NCI-H1930 (cell line): ENCODE measurements at regions not wholly inside any gene's neighbourhood (a gene's known extent, or its start where the extent isn't known, plus 50 kb on each side); places are given as distances from the start of the nearest gene placed in this dataset.

Source experiments
- DNase-seq, 2 experiments: peaks; one replicate each; lab custom pipeline; 2025; lab: John Stamatoyannopoulos, UW

DNA sequence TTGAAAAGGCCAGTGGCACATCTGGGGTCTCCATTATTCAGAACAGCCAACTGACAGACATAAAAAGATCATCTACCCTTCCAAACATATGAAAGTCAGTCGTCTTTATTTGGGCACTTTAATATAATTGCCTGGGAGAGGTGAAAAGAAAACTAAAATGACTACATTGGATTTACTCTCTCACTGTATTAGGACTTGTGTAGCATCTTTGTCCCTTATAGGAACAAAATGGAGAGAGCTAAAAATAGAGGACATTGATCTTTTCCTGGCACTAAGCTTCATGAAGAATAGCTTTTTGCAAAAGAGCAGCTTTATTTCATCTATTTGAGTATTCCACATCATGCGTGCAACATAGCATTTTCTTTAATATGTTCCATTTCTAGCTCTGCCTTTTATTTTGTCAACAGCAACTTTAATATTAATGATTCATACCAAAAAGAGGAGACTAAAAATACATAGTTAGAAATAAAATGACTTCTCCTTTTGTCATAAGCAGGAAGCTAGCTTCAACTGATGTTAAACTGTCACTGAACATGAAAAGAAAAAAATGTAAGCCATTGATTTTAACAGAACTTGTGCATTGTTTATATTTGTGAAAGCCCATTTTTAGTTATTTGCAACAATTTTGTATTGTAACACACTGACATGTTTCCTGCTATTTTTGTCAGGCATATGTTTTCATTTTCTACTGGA lies 254.6 kb downstream of the SEC23A start:
- DNase-seq = no peak

DNA sequence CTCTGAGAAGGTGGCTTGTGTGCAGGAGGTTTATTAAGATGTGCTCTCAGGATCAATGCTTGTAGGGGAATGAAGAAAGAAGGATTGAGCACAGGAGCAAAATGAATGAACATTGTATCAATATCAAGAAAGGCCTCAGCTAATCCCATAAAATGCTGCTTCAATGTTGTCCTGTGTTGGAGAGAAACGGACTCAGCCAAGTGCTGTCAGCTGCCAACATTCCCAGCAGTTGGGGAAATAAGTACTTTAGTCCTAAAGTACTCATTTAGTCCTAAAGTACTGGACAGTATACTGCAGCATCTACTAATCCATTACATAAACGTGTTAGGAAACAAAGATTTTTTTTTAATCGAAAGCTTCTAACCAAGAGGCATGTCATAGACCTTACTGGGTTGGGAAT lies 255.9 kb downstream of the SEC23A start:
- DNase-seq = no peak

DNA sequence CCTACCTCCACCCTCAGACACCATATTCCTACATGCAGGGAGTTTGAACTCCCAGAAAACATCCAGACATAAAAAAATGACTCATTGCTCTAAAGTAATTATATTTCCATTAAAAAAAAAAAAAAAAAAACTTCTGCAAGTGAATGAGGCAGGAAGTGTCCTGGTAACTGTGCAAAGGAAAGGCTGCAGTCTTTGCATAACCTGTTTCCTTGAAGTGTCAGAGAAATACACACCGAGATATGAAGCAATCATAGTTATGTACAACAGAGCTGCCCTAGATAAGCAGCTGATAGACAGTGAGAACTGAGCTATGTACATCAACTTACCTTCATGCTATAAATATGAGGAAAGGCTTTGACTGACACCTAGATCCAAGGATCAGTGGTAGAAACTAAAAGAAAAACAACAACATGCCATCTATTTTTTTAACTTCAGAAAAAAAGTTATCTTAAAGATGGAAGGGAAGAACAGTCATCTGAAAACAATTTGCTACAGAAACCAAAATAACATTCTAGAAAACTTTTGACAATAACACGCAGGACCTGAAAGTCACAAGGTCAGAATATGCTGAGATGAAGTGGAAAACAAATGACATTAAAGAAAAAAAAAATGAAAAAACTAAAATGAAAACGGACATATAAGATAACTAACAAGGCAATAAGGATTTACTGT lies 263.2 kb downstream of the SEC23A start:
- no peak for DNase-seq

DNA sequence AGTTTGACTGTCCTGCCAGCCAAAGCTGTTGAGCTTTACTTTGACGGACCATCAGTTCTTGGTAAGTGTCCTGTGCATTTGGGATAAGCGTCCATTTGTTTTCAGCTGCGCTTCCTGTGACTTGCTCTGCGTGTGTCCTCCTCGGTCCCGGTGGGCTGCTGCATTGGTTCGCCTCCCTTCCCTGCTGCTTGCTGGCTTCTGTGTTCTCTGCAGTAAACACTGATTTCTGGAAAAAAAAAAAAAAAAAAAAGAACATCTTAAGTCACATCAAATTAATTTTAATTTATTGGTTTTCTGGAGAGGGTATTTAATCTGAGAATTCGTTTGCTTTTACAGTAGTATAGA lies 264.1 kb downstream of the SEC23A start:
- DNase-seq = no peak

DNA sequence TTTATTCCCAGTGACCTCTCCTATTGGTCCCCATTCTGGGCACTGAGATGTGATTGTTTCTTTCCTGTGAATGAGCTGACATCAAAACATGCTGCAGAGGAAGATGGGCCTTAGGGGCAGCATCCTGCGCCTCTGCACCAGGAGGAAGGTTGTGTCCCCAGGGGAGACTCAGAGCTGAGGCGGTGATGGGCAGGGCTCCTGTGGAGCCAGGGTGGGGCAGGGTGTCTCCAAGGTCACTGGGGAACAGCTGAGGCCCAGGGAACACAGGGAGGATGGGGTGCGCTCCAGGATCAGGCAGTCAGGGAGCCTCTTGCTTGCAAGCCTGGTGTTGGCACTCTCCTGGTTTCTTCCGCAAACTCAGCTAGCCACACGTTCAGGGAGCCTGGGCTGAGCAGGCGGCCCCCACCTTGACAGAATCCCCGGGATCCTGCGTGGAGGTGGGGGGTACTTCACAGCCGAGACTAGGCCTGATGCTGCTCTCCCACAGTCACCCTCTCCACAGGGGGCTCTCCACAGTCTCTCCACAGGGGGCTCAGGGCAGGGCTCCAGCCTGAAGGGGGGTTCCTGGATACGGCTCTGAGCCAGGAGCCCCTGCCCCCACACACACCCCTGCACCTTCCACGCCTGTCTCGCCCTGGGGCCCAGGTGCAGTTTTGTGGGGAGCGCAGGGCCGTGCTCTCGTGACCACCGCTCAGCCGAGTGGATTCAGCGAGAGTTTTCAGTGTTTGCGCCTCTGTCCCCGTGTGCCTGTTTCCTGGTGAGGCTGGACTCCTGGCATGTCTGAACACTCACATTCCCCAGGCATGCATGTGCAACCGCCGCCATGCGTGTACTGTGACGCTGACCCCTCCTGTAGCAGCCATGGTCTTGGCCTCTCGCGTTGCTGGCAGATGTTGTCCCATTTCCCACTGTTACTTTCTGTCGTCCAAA lies 264.7 kb downstream of the SEC23A start:
- no peak for DNase-seq

DNA sequence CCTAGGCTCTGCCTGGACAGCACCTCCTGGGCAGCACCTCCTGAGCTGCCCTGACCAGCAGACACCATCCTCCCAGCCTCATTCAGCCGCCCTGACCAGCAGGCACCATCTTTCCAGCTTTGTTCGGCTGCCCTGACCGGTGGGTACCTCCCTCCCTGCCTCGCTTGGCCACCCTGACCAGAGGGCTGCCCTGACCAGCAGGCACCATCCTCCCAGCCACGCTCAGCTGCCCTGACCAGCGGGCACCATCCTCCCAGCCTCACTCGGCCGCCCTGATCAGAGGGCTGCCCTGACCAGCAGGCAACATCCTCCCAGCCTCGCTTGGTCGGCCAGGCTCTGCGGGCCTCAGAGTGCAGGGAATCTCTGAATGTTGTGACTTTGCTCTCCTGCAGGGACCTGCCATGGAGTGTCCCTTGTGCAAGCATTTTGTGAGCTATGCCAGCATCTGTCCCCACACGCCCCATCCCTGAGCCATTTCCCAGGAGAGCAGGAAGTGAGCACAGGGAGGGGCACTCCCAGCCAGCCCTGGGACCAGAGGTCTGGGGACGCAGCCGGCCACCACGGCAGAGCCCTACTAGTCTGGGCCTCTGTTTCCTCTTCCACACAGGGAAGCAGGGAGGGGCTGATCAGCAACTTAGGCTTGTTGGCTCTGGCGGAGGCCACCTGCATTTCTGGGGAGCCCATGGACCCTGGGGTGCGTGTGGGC lies 265.5 kb downstream of the SEC23A start:
- DNase-seq = no peak

DNA sequence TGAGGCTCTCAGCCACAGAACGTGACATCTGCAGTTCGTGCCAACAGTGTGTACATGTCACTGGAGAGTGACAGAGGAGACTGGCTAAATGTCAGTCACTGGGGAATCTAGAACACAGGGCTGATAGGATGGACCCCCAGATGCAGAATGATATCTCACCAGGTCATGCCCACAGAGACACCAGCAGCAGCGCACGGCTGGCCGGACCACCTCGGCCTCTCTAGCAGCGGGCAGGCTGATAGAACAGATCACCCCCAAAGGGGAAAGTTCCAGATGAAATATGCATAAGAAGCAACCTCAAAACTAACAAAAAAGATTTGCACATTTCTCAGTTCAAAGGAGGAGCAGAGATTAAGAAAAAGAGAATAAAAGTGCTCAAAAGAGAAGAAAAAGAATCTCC lies 266.5 kb downstream of the SEC23A start:
- DNase-seq = no peak

DNA sequence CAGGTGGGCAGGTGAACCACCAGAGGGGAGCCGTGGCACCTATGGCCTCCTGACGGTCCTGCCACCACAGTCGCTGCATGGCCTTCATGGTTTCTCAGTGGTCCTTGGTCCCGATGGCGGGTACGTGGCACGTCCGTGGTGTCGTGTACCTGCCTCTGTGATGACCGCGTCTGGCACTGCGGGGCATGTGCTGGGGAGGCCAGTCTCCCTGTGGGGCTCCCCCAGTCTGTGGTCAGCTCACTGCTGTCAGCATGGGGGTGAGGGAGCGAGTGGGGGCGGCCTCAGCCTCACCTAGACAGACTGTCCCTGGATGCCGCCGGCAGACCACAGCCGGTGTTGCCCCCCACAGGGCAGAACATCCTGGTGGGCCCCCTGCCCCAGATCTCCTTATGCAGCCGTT lies 267.2 kb downstream of the SEC23A start:
- DNase-seq = no peak

DNA sequence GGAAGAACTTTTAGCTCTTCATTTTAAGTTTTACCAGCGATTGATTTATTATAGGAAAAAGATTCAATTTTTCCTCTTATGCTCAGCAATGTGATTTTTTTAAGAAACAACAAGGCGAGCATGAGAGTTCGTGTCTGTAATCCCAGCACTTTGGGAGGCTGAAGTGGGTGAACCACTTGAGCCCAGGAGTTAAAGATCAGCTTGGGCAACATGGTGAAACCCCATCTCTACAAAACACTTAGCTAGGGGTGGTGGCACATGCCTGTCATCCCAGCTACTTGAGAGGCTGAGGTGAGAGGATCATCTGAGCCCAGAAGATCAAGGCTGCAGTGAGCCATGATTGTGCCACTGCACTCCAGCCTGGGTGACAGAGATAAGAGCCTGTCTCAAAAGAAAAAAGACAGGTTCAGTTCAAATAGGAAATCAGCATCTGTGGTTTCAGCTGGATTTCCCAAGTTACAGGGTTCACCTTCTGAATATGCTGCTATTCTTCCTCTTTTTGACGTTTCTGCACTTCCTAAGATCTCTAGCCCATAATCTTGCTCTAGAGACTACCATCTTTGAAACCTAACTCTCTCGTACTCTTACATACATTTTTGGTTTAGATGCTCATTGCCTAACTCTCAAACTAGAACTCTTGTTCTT lies 274.7 kb downstream of the SEC23A start:
- no peak for DNase-seq

DNA sequence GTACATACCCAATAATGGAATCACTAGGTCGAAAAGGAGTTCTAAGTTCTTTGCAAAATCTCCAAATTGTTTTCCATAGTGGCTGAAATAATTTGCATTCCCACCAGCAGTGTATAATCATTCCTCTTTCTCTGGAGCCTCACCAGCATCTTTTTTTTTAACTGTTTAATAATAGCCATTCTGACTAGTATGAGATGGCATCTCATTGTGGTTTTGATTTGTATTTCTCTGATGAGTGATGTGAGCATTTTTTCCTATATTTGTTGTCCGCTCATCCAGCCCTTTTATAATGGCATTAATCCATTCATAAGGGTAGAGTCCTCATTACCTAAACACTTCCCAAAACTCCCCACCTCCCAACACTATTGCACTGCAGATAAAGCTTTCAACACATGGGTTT lies 278.3 kb downstream of the SEC23A start:
- no peak for DNase-seq

DNA sequence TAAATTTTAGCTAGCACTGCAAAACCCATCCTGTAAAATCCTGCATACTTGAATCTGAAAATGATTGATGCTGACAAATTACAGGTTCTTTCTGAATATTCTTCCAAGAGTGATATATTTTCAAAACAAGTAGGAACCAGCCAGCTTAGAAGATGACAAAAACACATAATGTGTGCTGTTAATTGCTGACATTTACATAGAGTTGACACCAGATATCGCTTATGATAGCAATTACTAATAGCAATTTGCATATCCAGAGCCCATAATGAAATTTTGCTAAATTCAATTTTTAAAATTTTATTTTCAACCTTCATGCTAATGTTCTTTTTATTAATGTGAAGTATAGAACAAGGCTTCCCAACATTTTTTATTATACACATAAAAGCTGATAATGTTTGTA lies 284.5 kb downstream of the SEC23A start:
- DNase-seq = no peak

DNA sequence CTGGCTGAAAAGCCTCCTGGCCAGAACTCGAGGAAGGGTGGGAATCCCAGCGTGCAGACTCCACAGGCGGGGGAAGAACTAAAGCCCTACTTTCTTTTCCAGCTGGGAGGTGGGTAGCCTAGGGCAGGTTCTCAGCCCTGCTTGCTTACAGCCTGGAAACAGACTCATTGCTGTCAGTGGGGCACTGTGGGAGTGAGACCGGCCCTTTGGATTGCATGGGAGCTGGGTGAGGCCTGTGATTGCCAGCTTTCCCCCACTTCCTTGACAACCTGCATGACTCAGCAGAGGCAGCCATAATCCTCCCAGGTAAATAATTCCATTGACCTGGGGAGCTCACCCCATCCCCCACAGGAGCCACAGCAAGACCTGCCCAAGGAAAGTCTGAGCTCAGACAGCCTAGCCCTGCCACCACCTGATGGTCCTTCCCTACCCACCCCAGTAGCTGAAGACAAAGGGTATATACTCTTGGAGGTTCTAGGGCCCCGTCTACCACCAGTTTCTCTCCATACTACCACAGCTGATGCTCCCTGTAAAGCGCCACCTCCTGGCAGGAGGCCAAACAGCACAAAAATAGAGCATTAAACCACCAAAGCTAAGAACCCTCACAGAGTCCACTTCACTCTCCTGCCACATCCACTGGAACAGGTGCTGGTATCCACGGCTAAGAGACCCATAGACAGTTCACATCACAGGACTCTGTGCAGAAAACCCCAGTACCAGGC lies 294.1 kb downstream of the SEC23A start:
- no peak for DNase-seq

DNA sequence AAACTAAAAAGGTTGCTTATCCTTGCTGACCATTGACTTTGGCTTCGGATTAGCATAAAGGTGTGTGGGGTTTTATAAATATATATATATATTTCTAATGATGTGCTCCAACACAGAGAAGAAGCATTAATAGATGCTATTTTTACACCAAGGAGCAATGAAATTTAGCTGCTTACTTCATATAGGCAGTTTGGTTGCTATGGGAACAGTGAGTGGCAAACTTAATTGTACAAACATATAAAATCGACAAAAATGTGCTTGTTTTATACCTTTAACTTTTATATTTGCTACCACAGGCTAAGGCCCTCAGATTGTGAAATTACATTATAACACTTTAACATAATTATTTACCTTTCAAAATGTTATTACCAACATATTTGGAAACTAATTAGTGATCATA lies 303.4 kb downstream of the SEC23A start:
- DNase-seq = no peak

DNA sequence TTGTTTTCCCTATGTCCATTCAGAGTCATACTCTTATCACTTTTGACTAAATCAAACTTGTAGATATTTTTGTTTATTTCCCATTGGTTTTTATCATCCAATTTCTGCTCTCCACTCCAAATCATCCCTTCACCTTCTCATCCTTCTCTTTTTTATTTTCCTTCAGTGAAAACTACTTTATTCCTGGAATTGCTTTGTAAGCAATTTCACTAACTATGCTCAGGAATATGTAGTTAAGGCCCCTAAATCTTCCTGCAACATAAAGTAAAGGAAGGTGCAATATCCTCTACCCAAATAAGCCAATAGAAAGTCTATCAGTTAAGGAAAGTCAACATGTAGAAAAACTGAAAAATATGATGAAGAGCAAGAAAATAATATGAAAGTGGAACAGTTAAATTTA lies 308.4 kb downstream of the SEC23A start:
- DNase-seq = no peak

DNA sequence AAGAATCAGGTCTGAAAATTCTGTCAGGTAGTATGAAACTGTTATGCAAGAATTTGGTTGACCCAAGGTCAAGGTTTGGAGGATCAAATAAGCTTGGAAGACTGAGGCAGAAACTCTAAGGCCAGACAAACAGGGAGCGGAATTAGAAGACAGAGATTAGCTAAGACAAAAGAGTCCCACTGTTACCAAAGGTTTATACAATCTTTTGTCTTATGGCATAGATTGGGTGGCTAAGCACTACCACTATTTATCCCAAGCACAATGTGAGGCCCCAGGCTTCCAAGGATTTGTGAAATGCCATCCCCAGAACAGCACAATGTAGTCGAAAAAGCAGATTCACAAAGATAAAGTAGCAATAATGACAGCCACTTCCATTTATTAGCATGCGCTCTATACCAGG lies 311.2 kb downstream of the SEC23A start:
- DNase-seq = no peak

DNA sequence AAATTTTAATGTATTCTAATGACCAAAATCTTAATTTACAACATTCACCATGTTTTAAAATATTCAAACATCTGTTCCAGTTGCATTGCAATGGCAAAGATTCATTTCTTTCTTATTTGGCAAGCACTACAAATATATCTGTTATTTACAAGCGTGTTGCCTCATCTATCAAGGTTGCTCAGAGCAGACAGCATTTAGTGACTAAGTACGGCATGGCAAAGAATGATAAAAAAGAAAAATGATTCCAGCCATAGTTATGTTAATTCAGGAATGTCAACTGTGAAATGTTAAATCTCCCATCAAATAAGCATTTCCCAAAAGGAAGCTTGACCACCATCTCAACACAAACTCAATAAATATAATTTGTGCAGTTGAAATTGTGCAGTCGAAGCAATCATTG lies 312.1 kb downstream of the SEC23A start:
- no peak for DNase-seq

DNA sequence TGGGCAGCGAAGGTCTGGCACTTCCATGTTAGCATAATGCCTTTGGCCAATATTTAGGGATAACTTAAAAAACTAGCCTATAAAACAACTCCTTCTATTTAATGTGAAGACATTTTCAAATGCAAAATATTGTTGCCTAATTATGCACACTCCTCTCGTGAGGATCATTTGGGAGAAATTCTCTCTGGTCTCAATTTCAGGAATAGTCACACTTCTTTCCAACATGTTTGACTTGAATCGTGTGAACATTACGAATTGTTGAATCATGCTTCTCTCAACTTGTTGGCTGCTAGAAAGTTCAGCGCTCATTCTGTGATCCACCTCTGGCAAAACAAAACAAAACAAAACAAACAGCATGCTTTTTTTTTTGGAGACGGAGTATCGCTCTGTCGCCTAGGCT lies 313.2 kb downstream of the SEC23A start:
- no peak for DNase-seq

DNA sequence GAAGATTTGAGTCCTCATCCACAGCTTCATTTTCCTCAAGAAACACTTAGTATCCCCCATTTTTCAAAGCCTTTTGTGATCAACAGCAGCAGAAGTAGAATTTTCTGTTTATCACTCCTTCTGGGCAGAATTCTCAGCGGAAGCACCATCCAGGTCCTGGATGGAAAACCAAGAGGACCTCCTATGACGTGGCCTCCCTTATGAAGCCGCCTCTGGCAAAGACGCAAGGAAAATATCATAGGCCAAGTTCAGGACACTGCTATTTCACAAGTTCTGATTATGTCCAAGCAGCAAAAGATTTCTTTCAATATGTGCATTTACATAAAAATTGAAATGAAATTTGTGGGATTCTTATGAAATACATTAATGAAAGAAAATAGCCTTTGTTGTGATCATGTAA lies 315.0 kb downstream of the SEC23A start:
- no peak for DNase-seq

DNA sequence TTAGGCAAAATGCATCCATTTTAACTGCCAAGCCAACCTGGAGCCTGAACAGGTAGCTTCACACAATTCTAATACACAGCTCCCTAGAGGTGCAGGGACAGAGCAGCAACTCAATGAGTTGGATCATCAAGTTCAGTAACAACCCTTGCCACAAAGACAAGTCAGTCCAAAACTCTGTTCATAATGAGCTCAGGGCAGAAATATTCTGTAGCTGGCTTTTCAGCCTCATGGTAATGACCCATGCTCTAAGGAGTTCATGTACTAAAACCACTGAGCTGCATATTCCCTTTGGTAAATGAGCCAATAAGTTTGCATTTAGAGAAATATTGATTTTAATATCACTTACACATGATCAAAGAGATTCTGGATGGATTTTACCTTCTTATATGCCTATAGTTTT lies 316.1 kb downstream of the SEC23A start:
- DNase-seq = no peak

DNA sequence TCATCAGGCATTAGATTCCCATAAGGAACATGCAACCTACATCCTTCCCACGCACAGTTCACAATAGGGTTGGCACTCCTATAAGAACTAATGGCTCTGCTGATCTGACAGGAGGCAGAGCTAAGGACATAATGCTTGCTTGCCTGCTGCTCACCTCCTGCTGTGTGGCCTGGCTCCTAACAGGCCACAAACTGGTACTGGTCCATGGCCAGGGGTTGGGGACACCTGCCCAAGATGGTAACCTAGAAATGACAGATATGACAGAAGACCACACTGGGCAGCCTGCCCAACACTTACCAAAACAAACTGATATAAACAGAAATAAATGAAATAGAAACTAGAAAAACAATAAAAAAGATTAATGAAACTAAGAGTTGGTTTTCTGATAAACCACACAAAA lies 325.6 kb downstream of the SEC23A start:
- no peak for DNase-seq

DNA sequence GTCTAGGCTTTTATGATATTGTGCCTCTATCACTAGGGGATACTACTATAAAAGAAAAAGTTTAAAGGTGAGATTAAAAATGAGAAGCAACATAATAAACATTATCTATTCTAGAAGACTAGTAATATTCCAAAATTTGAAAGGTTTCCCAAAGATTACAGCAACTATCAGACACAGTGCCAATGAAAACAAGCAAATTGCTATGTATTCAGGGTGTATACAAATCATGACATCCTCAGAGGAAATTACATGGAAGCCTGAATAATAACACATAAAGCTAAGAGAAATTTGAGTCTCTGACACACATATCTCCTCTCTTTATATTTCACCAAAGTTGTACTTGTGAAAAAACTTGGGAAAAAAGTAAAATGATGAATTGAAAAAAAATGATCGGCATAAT lies 327.0 kb downstream of the SEC23A start:
- no peak for DNase-seq
